Subcutaneous abdominal adipose tissue (tissue), 5 donors: ENCODE measurements at regions not wholly inside any gene's neighbourhood (a gene's known extent, or its start where the extent isn't known, plus 50 kb on each side); places are given as distances from the start of the nearest gene placed in this dataset.

Source experiments
- H3K27ac ChIP-seq: one replicate; pipeline ENCODE4 v1.7.0; 2013; ENCODE audit warnings: low read depth, mild to moderate bottlenecking, inconsistent platforms, low read length, moderate library complexity
- H3K27me3 ChIP-seq, 5 donors: one replicate each; pipeline ENCODE4 v1.7.0; 2013; ENCODE audit warnings: low read length in 5 of 5, inconsistent platforms in 1 of 5; ENCODE audit not compliant: control insufficient read depth in 5 of 5, insufficient read depth in 4 of 5
- H3K36me3 ChIP-seq, 5 donors: one replicate each; pipeline ENCODE4 v1.7.0; 2013; ENCODE audit warnings: low read length in 5 of 5; ENCODE audit not compliant: control insufficient read depth in 5 of 5, insufficient read depth in 5 of 5
- H3K4me1 ChIP-seq, 5 donors: one replicate each; pipeline ENCODE4 v1.7.0; 2013; ENCODE audit warnings: low read length in 5 of 5, mild to moderate bottlenecking in 3 of 5, moderate library complexity in 1 of 5; ENCODE audit not compliant: control insufficient read depth in 5 of 5, insufficient read depth in 5 of 5
- H3K4me3 ChIP-seq, 5 donors: one replicate each; pipeline ENCODE4 v1.7.0; 2013; ENCODE audit warnings: low read length in 5 of 5, low read depth in 1 of 5
- H3K9ac ChIP-seq, 5 donors: one replicate each; pipeline ENCODE4 v1.7.0; 2013; ENCODE audit warnings: low read length in 5 of 5, mild to moderate bottlenecking in 4 of 5, moderate library complexity in 3 of 5
- H3K9me3 ChIP-seq, 5 donors: one replicate each; pipeline ENCODE4 v1.7.0; 2013; ENCODE audit warnings: low read length in 5 of 5; ENCODE audit not compliant: control insufficient read depth in 5 of 5
- donor health status: healthy.
- donor health status: healthy.
- donor health status: healthy.
- donor health status: healthy.
- donor health status: healthy.

GRCh38 chr5:2683720-2684119 is 67.8 kb downstream of the IRX2 start:
- H3K36me3 ChIP-seq = no peaks in the 10 kb centered on the region
- no peak overlapping the region for H3K9ac ChIP-seq
- H3K9me3 ChIP-seq = peaks cover 0 to 2% (median 0%) of the 10 kb centered on the region in 5 donors
- no peak overlapping the region for H3K4me3 ChIP-seq
- no peak overlapping the region for H3K27ac ChIP-seq
- H3K4me1 ChIP-seq = no peaks in the 10 kb centered on the region
- peaks cover 0 to 6% (median 4%) of the 10 kb centered on the region in 5 donors for H3K27me3 ChIP-seq

- no peak overlapping the region for H3K9ac ChIP-seq
These were observed 70.0 kb downstream of the IRX2 start for GRCh38 chr5:2681476-2681875.

DNA sequence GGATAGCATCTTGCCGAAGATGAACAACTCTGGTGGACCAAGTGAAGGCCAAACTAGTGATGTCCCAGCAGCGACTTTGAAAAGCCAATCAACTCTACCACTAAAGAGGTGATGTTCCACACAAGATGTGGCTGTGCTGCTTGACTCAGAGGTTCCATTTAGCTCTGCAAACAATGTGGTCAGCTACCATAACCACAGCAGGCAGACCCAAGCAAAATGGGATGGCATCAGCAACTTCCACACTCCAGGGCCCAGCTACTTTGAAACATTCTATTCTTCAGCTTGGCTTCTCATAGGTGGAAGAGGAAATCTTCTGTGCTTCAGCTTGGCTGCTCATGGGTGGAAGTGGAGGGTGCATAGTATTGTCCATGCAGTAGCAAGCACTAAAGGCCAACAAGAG is 70.5 kb downstream of the IRX2 start:
- no peak overlapping the region for H3K4me3 ChIP-seq
- H3K36me3 ChIP-seq = no peaks in the 10 kb centered on the region
- peaks cover 0 to 4% (median 2%) of the 10 kb centered on the region in 5 donors for H3K27me3 ChIP-seq
- H3K4me1 ChIP-seq = no peaks in the 10 kb centered on the region
- no peak overlapping the region for H3K9ac ChIP-seq
- H3K27ac ChIP-seq = no peak overlapping the region
- H3K9me3 ChIP-seq = peaks cover 0 to 4% (median 0%) of the 10 kb centered on the region in 5 donors

More at GRCh38 chr5:2681476-2681875, 70.0 kb downstream of the IRX2 start:
- Histone ChIP-seq H3K27ac (no peak overlapping the region), H3K4me1 (no peaks in the 10 kb centered on the region), H3K4me3 (no peak overlapping the region), H3K27me3 (peaks cover 0 to 4% (median 2%) of the 10 kb centered on the region in 5 donors), H3K9me3 (peaks cover 0 to 4% (median 0%) of the 10 kb centered on the region in 5 donors), H3K36me3 (no peaks in the 10 kb centered on the region)

DNA sequence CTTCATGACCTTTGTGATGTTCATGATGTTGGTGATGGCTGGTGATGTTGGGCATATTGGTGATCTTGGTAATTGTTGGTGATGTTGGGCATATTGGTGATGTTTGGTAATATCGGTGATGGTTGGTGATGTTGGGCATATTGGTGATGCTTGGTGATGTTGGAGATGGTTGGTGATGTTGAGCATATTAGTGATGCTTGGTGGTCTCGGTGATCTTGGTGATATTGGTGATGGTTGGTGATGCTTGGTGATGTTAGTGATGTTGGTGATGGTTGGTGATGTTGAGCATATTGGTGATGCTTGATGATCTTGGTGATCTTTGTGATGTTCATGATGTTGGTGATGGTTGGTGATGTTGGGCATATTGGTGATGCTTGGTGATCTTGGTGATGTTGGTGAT is 73.8 kb downstream of the IRX2 start:
- Histone ChIP-seq H3K9ac (no peak overlapping the region), H3K4me3 (no peak overlapping the region), H3K9me3 (peaks cover 0 to 4% (median 0%) of the 10 kb centered on the region in 5 donors), H3K27ac (no peak overlapping the region), H3K27me3 (peaks cover 0 to 7% (median 3%) of the 10 kb centered on the region in 5 donors), H3K36me3 (no peaks in the 10 kb centered on the region), H3K4me1 (no peaks in the 10 kb centered on the region)

- H3K9me3 ChIP-seq = peaks cover 0 to 4% (median 0%) of the 10 kb centered on the region in 5 donors
- H3K4me3 ChIP-seq = no peak overlapping the region
- no peak overlapping the region for H3K27ac ChIP-seq
- H3K36me3 ChIP-seq = no peaks in the 10 kb centered on the region
- H3K9ac ChIP-seq = no peak overlapping the region
- no peaks in the 10 kb centered on the region for H3K4me1 ChIP-seq
- peaks cover 0 to 3% (median 3%) of the 10 kb centered on the region in 5 donors for H3K27me3 ChIP-seq
These were observed 75.9 kb downstream of the IRX2 start for GRCh38 chr5:2675548-2675947.

GRCh38 chr5:2674456-2674855 is 77.0 kb downstream of the IRX2 start:
- Histone ChIP-seq H3K4me1 (no peaks in the 10 kb centered on the region), H3K27me3 (peaks cover 0 to 3% (median 3%) of the 10 kb centered on the region in 5 donors), H3K9ac (no peak overlapping the region), H3K36me3 (no peaks in the 10 kb centered on the region), H3K9me3 (peaks cover 0 to 4% (median 0%) of the 10 kb centered on the region in 5 donors), H3K27ac (no peak overlapping the region), H3K4me3 (no peak overlapping the region)

GRCh38 chr5:2670940-2671339 is 80.5 kb downstream of the IRX2 start:
- no peaks in the 10 kb centered on the region for H3K4me1 ChIP-seq
- H3K4me3 ChIP-seq = no peak overlapping the region
- no peaks in the 10 kb centered on the region for H3K36me3 ChIP-seq
- H3K9me3 ChIP-seq = peaks cover 0 to 5% (median 0%) of the 10 kb centered on the region in 5 donors
- no peak overlapping the region for H3K9ac ChIP-seq
- no peak overlapping the region for H3K27ac ChIP-seq
- peaks cover 0 to 3% (median 3%) of the 10 kb centered on the region in 5 donors for H3K27me3 ChIP-seq

GRCh38 chr5:2669913-2670312 is 81.6 kb downstream of the IRX2 start:
- Histone ChIP-seq H3K27ac (no peak overlapping the region), H3K27me3 (peaks cover 0 to 3% (median 2%) of the 10 kb centered on the region in 5 donors), H3K4me1 (no peaks in the 10 kb centered on the region), H3K9ac (no peak overlapping the region), H3K4me3 (no peak overlapping the region), H3K36me3 (no peaks in the 10 kb centered on the region), H3K9me3 (peaks cover 0 to 5% (median 0%) of the 10 kb centered on the region in 5 donors)

- H3K4me1 ChIP-seq = no peaks in the 10 kb centered on the region
- H3K36me3 ChIP-seq = no peaks in the 10 kb centered on the region
- no peak overlapping the region for H3K9ac ChIP-seq
- no peak overlapping the region for H3K4me3 ChIP-seq
- no peak overlapping the region for H3K27ac ChIP-seq
- peaks cover 0 to 5% (median 0%) of the 10 kb centered on the region in 5 donors for H3K9me3 ChIP-seq
- peaks cover 0 to 3% (median 0%) of the 10 kb centered on the region in 5 donors for H3K27me3 ChIP-seq
These were observed 82.2 kb downstream of the IRX2 start for GRCh38 chr5:2669259-2669658.

DNA sequence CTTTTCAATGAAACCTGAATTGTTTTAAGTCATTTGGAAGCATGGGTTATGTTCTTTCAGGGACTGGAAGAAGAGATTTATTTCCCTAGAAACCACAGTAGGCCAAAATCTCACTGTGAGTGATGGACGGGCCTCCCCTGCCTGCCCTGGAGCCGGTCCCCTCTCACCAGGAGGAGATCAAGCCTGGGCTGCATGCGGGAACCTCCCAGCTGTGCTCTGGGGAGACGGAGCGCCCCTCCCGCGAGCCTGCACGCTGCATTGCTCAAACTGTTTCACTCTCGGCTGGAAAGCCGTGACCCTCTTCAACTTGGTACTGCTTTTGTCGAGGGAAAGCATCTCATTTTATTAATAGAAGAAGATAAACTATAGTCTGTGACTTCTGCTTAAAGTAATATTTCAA is 85.4 kb downstream of the IRX2 start:
- Histone ChIP-seq H3K27me3 (no peaks in the 10 kb centered on the region), H3K4me1 (no peaks in the 10 kb centered on the region), H3K36me3 (no peaks in the 10 kb centered on the region), H3K9me3 (peaks cover 0 to 5% (median 0%) of the 10 kb centered on the region in 5 donors), H3K27ac (no peak overlapping the region), H3K9ac (no peak overlapping the region), H3K4me3 (no peak overlapping the region)
